ENCODE measurements at regions not wholly inside any gene's neighbourhood (a gene's known extent, or its start where the extent isn't known, plus 50 kb on each side); places are given as distances from the start of the nearest gene placed in this dataset.

DNA sequence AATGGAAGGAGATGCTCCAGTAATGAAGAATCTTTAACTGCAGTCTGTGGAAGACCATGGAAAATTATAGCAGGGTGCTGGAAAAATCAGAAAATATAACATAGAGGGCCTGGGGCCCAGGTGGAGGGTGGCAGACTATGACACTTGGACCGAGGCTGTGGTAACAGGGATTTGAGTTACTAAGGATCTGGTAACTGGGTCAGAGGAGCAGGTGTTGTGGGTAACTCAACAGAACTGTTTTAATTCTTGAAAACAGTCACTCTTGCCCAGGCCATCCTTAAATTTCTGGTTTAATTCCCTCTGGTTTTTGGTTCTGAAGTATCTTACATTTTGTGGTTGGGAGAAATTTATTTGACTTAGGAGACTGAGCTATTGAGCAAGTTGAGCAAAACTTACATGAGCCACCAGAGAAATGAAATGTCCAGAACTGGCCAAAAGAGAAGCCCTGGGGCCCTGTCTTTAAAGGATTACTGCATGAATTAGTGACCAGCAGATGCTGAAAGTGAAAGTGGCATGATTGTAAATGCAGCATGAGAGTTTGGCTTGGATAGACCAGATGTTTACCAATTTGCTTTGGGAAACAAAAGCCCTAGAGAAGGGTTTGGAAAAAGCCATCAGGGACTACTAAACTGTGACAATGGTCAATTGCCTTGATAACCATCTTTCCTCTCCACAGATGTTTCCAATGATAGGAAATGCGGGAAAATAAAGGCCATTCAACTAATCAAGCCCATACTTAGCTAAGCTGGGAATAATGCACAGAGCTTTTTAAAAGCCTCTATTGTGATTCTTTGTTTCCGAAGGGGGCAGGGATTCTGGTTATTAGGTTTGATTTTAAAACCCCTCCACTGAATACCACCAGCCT is 374.9 kb upstream of the TGFBR2 start:
- Mint-ChIP-seq H3K4me1 (peaks cover 14% of the 10 kb centered on the region; the same call in 2 of the 3 replicates), H3K27ac (no peak overlapping the region)
- no peaks in the 10 kb centered on the region for H3K9me2 ChIP-seq (ENCODE audit: insufficient read depth)

DNA sequence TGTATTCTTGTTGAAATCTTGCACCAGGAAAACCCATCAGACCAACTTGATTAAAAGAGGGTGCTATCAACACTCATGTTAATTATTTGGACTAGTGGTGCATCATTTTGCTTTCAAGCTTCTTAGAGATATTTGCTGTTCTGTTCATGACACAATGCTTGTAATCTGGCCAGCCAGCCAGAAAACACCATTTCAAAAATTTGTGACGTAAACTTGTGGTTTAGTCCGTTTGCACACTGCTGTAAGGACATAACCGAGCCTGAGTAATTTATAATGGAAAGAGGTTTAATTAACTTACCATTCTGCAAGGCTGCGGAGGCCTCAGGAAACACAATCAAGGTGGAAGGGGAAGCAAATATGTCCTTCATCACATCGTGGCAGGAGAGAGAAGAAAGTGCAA is 374.3 kb upstream of the TGFBR2 start:
- no peak for ATAC-seq
- Histone ChIP-seq H3K4me3 (no peak overlapping the region), H3F3A (replicated peaks; ENCODE audit: low read depth) (no peaks in the 10 kb centered on the region), H3K27ac (ENCODE audit: low read depth) (no peak overlapping the region), H3K27me3 (ENCODE audit: insufficient read depth) (no peaks in the 10 kb centered on the region), H3K79me2 (replicated peaks; ENCODE audit: insufficient read depth) (no peaks in the 10 kb centered on the region), H3K9me2 (ENCODE audit: insufficient read depth) (no peaks in the 10 kb centered on the region), H3K4me1 (ENCODE audit: insufficient read depth) (peaks cover 14% of the 10 kb centered on the region), H3K4me2 (no peak overlapping the region), H4K20me1 (replicated peaks; ENCODE audit: insufficient read depth) (no peaks in the 10 kb centered on the region), H3K36me3 (ENCODE audit: insufficient read depth) (no peaks in the 10 kb centered on the region), H2AFZ (peak overlapping the region; percentile 18; the same call in 1 of the 2 replicates)
- Mint-ChIP-seq H3K9me3 (no peaks in the 10 kb centered on the region), H3K4me1 (peaks cover 14% of the 10 kb centered on the region; the same call in 2 of the 3 replicates), H3K27ac (no peak overlapping the region), H3K36me3 (ENCODE audit: low read depth) (no peaks in the 10 kb centered on the region), H3K27me3 (ENCODE audit: insufficient read depth, low read depth, poor library complexity) (no peaks in the 10 kb centered on the region), H3K4me3 (no peak overlapping the region)
- no peak for DNase-seq (ENCODE audit: low spot score)
- TF ChIP-seq NANOG (IDR thresholded peaks at IDR 0.05; ENCODE audit: borderline replicate concordance) = no peak
- no peak for TF ChIP-seq CREB1 (CRISPR knock-in tag; IDR thresholded peaks at IDR 0.05; ENCODE audit: low read depth)
- TF ChIP-seq, protein P1, sequence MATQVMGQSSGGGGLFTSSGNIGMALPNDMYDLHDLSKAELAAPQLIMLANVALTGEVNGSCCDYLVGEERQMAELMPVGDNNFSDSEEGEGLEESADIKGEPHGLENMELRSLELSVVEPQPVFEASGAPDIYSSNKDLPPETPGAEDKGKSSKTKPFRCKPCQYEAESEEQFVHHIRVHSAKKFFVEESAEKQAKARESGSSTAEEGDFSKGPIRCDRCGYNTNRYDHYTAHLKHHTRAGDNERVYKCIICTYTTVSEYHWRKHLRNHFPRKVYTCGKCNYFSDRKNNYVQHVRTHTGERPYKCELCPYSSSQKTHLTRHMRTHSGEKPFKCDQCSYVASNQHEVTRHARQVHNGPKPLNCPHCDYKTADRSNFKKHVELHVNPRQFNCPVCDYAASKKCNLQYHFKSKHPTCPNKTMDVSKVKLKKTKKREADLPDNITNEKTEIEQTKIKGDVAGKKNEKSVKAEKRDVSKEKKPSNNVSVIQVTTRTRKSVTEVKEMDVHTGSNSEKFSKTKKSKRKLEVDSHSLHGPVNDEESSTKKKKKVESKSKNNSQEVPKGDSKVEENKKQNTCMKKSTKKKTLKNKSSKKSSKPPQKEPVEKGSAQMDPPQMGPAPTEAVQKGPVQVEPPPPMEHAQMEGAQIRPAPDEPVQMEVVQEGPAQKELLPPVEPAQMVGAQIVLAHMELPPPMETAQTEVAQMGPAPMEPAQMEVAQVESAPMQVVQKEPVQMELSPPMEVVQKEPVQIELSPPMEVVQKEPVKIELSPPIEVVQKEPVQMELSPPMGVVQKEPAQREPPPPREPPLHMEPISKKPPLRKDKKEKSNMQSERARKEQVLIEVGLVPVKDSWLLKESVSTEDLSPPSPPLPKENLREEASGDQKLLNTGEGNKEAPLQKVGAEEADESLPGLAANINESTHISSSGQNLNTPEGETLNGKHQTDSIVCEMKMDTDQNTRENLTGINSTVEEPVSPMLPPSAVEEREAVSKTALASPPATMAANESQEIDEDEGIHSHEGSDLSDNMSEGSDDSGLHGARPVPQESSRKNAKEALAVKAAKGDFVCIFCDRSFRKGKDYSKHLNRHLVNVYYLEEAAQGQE (IDR thresholded peaks at IDR 0.05; ENCODE audit: unreplicated experiment) = no peak
- TF ChIP-seq POLR2AphosphoS5 (IDR thresholded peaks at IDR 0.05; ENCODE audit: low read depth) = no peak
- TF ChIP-seq STAT1 (IDR thresholded peaks at IDR 0.05; ENCODE audit: unreplicated experiment) = no peak

More for the DNA sequence above, 374.9 kb upstream of the TGFBR2 start:
- no peak overlapping the region for H3K4me3 ChIP-seq
- H3K27me3 ChIP-seq (ENCODE audit: insufficient read depth) = no peaks in the 10 kb centered on the region
- H3K4me2 ChIP-seq = no peak overlapping the region
- no peak overlapping the region for H3K27ac ChIP-seq (ENCODE audit: low read depth)
- H3F3A ChIP-seq (replicated peaks; ENCODE audit: low read depth) = no peaks in the 10 kb centered on the region
- no peaks in the 10 kb centered on the region for H4K20me1 ChIP-seq (replicated peaks; ENCODE audit: insufficient read depth)
- DNase-seq (ENCODE audit: low spot score) (no peak), ATAC-seq (no peak)
- TF ChIP-seq NANOG (IDR thresholded peaks at IDR 0.05; ENCODE audit: borderline replicate concordance) (no peak), CREB1 (CRISPR knock-in tag; IDR thresholded peaks at IDR 0.05; ENCODE audit: low read depth) (no peak), EZH2phosphoT487 (IDR thresholded peaks at IDR 0.05; ENCODE audit: unreplicated experiment) (no peak), EZH2 (IDR thresholded peaks at IDR 0.05; ENCODE audit: low read depth, unreplicated experiment) (no peak)
- TF ChIP-seq, protein P2, sequence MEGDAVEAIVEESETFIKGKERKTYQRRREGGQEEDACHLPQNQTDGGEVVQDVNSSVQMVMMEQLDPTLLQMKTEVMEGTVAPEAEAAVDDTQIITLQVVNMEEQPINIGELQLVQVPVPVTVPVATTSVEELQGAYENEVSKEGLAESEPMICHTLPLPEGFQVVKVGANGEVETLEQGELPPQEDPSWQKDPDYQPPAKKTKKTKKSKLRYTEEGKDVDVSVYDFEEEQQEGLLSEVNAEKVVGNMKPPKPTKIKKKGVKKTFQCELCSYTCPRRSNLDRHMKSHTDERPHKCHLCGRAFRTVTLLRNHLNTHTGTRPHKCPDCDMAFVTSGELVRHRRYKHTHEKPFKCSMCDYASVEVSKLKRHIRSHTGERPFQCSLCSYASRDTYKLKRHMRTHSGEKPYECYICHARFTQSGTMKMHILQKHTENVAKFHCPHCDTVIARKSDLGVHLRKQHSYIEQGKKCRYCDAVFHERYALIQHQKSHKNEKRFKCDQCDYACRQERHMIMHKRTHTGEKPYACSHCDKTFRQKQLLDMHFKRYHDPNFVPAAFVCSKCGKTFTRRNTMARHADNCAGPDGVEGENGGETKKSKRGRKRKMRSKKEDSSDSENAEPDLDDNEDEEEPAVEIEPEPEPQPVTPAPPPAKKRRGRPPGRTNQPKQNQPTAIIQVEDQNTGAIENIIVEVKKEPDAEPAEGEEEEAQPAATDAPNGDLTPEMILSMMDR (conservative IDR thresholded peaks at IDR 0.05; ENCODE audit: low read depth in 2 of 2) = no peak
- Mint-ChIP-seq H3K36me3 (ENCODE audit: low read depth) (no peaks in the 10 kb centered on the region), H3K9me3 (no peaks in the 10 kb centered on the region), H3K27me3 (ENCODE audit: insufficient read depth, low read depth, poor library complexity) (no peaks in the 10 kb centered on the region), H3K4me3 (no peak overlapping the region)
- H3K79me2 ChIP-seq (replicated peaks; ENCODE audit: insufficient read depth) = no peaks in the 10 kb centered on the region
- no peaks in the 10 kb centered on the region for H3K36me3 ChIP-seq (ENCODE audit: insufficient read depth)
- H2AFZ ChIP-seq = peak overlapping the region; percentile 18; the same call in 1 of the 2 replicates
- peaks cover 14% of the 10 kb centered on the region for H3K4me1 ChIP-seq (ENCODE audit: insufficient read depth)

All from GM23338 (cell line).